Fibroblast of skin of scalp (primary cell): ENCODE measurements at regions not wholly inside any gene's neighbourhood (a gene's known extent, or its start where the extent isn't known, plus 50 kb on each side); places are given as distances from the start of the nearest gene placed in this dataset.
A peak's percentile ranks its signal among the peaks of the same experiment; 100 is the strongest.

Experiments
- DNase-seq: peaks from one replicate; pipeline ENCODE4 v3.0.0-alpha.2; 2013

DNA sequence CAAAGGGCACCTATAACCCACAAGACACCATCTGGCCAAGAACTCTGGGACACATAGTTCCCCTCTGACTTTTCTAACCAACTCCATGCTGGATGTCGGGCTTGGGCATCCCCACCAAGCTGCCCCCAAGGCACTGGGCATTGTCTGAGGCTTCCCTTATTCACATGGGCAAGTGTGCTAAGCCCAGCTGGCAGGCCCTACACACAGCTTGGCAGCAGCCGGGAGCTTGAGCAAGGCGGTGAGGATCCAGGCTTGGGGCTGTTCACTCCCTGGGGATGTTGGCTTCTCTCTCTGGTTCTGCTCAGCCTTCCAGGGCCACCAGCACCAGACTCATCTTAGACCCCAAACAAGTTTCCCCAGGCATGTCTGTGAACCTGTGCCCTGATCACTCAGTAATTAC, 138.3 kb upstream of the KAZN start:
- DNase-seq = no peak

DNA sequence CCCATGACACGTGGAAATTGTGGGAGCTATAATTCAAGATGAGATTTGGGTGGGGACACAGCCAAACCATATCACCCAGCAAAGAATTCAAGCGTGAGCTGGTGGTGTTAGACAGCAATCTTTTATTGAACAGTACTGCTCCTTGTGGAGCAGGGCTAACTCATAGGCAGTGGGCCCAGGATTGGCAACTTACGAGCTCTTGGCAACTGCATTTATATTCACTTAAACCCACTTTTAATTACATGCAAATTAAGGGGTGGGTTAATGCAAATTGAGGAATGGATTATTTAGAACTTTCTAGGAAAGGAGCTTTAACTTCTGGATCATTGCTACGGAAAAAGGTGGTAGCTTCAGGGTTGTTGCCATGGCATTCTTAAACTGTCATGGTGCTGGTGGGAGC, 135.6 kb upstream of the KAZN start:
- no peak for DNase-seq

DNA sequence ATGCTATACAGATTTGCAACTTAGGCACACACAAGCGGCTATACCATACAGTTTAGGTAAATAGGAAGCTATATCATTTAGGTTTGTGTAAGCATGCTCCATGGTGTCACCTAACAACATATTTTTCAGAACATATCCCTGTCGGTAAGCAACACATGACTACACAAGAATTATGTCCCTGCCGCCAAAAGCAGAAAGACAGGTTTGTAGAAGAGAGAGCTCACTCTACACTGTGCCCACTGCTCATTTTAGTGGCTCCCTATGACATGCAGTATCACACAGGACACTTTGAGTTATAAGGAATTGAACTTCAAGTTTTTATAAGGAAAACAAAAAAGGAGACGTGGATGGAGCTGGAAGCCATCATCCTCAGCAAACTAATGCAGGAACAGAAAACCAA, 132.5 kb upstream of the KAZN start:
- no peak for DNase-seq

DNA sequence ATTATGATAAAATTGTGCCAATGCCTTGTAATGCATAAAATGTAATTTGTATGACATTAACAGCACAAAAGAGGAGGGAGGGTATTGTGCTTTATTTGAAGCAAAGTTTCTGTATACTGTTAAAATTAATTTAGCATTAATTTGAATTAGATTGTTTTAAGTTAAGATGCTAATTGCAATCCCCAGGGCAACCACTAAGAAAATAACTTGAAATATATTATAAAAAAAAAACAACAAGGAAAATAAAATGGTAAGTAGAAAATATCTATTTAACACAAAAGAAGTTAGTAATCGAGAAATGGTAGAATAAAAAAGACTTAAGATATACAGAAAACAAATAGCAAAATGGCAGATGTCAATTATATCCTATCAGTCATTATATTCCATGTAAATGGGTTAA, 131.4 kb upstream of the KAZN start:
- DNase-seq = no peak

DNA sequence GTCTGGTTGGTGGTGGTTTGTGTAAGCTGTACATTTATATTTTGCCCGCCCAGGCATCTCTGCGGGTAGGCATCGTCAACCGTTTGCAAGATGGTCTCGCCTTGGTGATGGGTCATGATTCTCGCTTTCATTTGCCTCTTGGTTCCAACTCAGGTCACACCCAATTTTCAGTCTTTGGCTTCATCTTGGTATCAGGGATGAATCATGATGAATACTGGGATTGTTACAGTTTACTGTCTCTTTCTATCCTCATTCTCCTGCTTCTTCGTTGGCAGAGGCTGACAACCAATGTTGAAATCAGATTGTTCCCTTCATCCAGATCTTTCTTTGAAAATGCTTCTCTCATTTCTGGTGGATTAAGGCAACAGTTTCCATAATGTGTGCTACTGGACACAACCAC, 129.7 kb upstream of the KAZN start:
- DNase-seq = no peak

DNA sequence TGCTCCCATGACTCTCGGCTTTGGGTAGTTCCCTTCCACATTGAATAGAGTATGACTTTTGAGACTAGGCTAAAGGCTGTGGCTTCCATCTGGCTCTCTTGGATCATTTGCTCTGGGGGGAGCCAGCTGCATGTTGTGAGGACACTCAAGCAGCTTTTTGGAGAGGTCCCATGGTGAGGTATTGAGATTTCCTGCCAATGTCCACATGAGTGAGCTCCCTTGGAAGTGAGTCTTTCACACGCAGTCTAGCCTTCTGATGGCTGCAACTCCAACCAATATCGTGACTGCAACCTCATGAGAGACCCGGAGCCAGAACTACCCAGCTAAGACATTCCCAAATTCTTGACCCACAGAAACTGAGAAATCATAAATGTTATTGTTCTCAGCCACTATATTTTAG, 127.7 kb upstream of the KAZN start:
- DNase-seq = no peak

DNA sequence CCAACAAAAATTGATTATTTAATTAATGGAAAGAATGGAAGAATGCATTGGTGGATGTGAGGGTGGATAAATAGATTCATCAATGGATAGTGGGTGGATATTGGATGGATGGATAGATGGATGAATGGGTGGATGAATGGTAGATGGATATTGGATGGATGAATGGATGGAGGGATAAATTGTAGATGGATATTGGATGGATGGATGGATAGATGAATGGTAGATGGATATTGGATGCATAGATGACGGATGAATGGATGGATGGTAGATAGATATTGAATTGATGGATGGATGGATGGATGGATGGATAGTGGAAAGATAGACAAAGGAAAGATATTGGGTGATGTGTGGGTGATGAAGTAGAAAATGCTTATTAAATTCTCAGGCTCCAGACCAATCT, 123.6 kb upstream of the KAZN start:
- no peak for DNase-seq

DNA sequence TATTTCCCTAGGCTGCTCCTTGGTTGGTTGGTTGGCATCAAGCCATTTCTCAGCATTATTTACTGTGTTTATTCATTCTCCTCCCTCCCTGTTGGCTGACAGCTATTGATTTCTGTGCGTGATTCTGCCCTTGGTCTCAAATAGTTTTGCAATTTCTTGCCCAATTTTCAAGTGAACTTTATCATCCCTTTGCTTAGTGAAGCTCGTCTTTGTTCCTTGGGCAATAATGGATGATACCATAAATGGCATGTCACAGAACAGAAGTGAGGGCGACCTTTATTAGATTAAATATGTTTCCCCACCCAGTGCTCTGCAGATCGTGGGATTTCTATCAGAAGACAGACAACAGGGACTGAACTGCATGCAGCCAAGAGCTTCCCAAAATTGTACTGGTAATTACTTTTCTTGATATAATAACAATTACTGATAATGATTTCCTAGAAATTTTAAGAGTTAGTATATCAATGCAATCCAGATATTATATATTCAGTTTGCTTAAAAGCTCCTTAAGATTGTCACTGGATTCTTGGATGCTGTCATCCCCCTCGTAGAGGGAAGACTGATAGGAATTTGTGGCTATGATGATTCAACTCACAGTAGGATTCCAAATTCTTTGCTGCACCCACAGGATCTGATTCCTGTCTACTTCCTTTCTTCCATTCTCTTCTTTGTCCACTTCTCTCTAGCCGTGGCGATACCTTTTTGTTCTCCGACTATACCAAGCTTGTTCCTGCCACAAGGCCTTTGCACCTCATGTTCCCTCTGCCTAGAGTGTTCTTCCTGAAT, 122.1 kb upstream of the KAZN start:
- DNase-seq = peak; percentile 85

DNA sequence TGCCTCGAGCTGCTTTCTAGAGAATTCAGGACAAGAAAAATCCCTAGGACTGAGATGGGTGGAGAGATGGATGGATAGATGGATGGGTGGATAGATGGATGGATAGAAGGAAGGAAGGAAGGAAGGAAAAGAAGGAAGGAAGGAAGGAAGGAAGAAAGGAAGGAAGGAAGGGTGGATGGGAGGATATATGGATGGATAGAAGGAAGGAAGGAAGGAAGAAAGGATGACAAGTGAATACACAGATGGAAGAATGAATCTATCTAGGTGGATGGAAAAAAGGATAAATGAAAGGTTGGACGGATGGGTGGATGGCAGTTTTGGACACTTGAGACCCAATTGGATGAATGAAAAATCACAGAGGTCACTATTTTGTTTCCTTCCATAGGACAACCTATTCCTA, 120.4 kb upstream of the KAZN start:
- no peak for DNase-seq

DNA sequence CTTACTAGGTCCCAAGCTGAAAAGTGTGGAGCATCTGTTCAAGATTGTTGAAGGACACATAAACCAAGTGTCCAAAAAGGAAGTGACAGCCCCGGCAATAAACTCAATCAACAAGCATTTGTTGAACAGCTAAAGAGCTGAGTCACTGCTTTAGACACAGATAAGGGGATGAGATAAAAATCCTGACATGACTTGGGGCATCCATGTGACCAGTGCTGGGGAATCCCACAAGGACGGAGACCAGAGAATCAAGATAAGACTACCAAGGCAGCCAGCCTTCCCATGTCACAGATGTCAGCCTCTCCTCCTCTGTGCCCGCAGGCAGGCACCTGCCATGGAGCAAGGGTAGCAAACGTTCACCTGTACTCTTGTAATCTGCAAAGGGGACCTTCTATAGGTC, 118.6 kb upstream of the KAZN start:
- no peak for DNase-seq

DNA sequence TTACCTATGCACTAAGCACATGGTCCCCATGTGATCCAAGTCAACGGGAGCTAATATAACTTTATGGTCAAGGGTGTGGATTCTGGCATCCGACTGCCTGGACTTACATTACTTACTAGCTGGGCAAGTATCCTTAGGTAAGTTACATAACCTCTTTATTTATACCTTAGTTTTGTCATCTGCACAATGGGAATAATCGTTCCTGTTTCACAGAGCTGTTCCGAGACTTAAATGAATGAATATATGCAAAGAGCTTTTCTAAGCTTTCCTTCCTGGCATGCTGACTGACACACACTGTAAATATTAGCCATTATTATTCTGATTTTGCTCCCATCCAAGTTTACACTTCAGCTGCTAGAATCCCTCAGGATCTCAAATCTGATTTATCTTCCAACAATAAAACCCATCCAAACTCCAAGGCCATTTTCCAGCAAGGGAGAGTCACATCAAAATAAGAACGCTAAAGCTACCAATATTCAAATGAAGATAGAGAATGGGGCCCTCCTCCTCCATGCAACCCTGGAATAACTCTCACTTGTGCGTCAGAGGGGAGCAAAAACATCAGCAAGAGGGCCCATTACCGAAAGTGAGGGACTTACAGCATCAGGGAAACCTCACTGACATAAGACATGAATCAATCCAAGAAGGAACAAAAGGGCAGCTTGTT, 115.6 kb upstream of the KAZN start:
- no peak for DNase-seq

DNA sequence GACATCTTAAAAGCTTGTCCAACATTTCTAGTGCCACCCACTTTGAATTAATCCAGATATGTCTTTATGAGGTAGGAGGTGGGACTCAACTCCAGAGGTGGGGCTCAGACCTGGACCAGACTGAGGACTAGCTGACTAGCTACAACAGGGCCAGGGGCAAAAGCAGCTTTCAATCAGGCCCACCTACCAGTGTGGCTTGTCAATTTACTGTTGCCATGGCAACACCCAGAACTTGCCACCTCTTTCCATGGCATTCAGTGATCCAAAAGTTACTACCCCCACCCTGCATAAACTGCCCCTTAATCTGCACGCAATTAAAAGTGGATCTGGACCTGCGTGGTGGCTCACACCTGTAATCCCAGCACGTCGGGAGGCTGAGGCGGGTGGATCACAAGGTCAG, 113.2 kb upstream of the KAZN start:
- DNase-seq = no peak

DNA sequence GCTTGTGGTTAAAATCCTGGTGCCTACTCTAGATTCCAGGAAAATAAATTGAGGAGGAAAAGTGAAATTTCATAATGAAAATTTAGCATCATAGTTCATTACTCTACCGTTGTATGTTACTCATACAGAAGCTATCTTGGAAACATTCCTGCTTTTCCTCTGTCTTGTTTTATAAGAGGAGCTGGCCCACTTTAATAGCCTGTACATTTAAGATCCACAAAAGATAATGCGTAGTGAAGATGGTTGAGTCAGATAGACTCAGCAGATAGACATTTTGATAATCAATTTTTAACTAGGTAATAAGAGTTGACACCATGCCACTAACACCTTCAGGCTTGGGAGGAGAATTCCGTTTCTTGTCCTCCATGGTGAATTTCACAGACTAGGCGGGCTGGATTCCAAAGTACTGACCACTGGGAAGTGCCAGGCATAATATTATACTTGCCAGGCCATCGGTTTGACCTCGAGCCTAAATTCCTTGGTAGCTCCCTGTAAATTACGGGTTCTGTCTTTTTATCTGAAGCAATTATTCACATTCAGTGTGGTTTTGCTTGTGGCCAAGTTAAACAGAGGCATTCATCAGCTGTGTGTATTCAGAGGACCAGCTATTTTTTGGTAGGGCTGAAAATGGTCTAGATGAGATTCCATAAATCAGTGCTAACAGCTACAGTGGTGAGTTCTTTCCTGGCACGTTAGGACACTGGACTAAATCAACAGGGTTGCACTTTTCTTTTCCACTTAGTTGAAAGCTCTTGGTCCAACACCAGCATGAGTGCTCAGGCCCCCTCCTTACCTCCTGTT, 111.9 kb upstream of the KAZN start:
- peak; percentile 96 for DNase-seq

DNA sequence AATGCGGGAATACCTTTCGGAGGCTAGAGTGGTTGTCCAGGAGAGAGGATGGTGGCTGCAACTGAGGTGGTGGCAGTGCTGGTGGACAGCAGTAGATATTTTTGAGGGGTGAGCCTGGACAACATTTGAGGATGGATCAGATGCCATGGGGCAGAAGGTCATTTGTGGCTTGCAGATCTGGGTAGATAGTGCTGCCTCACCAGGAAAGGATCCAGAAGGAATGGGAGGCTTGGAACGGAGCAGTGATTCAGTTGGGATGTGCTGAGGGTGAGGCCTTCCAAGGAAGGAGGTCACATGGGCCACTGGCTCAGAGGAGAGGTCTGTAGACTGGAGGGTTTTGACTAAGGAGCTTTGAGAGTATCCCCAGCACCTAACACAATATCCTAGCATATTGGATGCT, 110.8 kb upstream of the KAZN start:
- peak; percentile 23 for DNase-seq

DNA sequence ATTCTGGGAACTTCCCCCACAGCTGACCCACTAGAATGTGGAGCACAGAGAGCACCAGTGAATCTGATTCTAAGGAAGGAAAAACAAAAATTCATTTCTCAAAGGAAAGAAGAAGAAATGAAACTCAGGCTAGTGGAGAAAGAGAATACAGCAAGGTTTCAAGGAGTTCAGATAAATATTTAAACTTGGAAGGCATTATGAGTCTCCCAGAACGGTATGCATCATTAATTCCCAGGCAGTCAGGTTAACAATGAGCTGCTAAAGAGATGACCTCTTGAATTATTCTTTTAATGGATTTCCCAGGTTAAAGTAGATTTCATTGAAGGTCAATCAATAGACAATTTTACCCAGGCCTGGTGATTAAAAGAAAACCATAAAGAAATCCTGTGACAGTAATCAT, 103.6 kb upstream of the KAZN start:
- DNase-seq = no peak

DNA sequence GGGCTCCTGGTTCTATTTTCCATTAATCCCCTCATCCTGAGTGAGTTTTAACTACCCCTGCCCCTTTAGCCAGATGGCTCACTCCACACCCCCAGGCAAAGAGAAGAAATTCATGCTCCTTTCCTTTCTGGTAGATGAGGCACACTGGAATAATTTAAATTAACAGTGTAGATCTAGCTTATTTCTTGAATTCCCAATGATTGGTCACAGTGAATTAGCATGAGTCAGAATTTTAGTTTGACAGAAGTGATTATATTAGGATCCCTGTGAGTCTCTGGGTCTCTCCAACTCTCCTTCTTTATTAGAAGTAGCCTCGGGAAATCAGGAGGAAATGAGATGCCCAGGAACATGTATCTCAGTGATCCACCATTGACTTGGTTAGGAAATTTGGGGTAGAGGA, 103.1 kb upstream of the KAZN start:
- no peak for DNase-seq

DNA sequence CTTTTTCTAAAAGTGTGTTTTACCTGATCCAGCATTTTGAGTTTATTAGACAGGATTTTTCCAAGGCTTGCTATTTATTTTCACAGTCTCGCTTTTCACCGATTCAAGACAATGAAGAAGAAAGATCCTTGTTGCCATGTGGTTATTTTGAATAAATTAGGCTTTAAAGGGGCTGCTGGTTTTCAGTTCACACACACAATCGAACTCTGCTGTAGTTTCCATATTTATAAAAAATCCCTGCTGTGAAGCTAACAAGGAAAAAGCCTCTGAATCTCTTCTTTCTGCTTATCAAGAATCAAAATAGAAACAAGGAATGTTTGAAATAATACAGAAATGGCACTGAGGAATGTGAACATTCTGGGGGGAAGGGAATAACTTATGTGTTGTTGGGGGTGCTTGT, 102.5 kb upstream of the KAZN start:
- DNase-seq = peak; percentile 18

DNA sequence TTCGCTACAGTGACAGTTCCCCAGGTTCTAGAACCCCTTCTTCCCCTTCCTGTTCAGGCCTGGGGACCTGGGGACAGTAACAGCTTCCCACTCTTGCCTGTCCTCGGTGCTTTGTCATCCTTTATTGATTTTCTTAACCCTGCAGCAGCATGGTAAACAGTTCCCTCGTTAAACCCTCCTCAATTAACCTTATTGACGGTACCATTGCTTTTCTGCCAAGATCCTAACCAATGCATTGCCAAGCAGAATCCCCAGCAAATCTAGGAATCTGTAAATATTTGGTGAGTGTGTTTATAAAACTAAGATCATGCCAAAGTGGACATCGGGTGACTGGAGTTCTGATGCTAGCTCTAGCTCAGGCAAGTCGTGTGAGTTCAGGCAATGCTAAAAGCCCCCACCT, 99.6 kb upstream of the KAZN start:
- DNase-seq = no peak

DNA sequence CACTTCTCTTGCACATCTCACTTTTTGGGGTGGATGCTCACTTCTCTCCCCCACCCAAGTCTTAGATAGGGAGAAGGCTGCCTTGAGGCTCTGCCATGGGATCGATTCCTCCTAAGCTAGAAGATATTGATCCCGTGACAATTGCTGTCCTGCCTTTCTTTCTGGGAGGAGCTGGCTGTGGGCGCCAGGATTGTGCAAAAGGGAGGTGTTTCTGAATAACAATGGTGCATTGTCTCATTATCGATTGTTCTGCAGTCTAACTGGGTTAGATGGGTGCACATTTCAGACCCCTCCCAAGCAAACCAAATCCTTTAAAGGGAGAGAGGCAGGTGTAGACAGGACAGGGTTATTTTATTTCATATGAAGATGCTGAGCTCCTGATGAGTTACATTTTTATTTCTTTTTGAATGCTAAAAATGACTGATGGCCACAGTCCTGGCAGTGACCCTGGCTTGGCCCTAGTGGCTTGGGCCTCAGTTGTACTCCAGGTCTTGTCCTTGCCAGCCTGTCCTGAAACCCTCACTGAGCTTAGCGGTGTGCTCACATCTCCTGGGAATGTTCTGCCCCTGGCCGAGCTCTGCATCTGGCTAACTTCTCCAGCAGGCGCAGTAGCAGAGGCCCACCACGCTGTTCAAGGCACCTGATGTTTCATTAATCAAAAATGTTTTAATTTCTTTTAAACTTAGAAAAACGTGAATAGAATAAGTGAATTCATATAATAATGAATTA, 99.0 kb upstream of the KAZN start:
- no peak for DNase-seq

DNA sequence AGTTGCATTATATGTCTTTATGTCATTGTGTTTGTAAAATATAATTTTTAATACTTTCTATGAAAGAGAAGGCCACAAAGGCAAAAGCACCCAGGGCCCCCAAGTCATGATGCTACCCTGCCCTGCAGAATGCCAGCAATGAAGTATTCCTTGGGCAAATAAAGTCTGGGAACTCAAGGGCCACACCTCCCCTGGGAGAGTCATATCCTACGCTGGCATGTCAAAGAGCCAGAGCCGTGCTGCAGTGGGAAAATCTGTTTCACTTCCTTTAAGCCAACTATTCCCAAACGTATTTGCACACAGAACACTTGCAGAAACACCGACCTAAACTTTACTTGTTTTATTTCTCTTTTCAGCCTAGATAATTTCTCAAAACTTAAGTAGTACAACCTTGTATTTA, 98.4 kb upstream of the KAZN start:
- no peak for DNase-seq

DNA sequence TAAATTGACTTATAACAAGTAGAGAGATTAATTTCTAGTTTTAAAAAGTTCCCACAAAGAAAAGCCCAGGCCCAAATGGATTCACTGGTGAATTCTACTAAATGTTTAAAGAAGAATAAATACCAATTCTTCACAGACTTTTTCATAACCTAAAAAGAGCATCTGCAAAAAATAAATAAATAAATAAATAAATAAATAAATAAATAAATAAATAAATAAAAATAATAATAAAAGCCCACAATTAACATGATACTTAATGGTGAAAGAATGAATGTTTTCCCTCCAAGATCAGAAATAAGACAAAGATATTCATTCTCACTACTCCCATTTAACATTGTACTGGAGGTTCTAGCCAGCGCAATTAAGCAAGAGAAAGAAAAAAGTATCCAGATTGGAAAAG, 97.6 kb upstream of the KAZN start:
- DNase-seq = no peak

DNA sequence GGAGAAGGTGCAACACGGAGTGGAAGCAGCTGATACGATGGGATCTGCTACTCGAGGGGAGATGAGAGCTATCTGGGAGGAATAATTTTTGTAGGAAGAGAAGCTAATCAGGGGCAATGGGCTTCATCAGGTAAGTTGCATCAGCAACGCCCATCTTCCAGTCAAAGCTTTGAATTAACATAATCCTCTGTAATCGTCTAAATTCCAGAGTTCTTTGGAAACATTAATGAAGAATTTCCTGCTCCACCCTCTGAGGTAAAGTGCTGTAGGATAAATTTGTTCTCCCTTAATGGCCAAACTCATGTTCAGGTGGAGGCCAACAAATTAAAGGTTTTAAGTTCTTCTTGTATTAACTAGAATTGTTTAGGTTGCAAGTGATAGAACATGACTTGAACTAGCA, 94.0 kb upstream of the KAZN start:
- no peak for DNase-seq
